ENCODE measurements at regions not wholly inside any gene's neighbourhood (a gene's known extent, or its start where the extent isn't known, plus 50 kb on each side); places are given as distances from the start of the nearest gene placed in this dataset.

DNA sequence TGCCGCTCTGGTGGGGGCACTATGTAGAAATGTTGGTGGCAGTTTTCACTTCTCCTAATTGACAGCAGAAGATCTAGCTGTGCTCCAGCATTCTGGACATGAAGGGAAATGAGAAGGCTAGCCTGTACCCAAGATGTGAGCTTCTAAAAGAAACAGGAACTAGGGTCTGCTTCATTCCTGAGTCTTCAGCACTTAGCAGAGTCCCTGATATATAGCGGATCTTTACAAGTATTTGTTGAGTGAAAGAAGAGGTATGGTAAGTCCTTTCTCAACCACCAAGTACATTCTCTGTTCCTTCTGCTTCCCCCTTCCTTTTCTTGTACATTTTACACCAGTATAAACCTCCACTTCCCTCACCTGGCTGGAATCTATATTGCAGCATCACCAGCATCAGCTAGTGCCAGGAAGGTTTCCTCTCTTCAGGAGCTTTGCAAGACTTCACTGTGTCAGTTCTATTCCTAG lies 408.3 kb upstream of the CADM1 start:
- Histone ChIP-seq H3K36me3 (no peaks in the 10 kb centered on the region), H3K27ac (no peak overlapping the region), H3K27me3 (no peaks in the 10 kb centered on the region), H3K4me3 (no peak overlapping the region), H3K9me3 (no peaks in the 10 kb centered on the region), H3K4me1 (no peaks in the 10 kb centered on the region)
- DNase-seq, result no peak
- intact Hi-C loops (cut with DNase I; ENCODE audit: low total_unique reads), result no loop called here
- TF ChIP-seq, protein P1, sequence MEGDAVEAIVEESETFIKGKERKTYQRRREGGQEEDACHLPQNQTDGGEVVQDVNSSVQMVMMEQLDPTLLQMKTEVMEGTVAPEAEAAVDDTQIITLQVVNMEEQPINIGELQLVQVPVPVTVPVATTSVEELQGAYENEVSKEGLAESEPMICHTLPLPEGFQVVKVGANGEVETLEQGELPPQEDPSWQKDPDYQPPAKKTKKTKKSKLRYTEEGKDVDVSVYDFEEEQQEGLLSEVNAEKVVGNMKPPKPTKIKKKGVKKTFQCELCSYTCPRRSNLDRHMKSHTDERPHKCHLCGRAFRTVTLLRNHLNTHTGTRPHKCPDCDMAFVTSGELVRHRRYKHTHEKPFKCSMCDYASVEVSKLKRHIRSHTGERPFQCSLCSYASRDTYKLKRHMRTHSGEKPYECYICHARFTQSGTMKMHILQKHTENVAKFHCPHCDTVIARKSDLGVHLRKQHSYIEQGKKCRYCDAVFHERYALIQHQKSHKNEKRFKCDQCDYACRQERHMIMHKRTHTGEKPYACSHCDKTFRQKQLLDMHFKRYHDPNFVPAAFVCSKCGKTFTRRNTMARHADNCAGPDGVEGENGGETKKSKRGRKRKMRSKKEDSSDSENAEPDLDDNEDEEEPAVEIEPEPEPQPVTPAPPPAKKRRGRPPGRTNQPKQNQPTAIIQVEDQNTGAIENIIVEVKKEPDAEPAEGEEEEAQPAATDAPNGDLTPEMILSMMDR (IDR thresholded peaks at IDR 0.05), result no peak

DNA sequence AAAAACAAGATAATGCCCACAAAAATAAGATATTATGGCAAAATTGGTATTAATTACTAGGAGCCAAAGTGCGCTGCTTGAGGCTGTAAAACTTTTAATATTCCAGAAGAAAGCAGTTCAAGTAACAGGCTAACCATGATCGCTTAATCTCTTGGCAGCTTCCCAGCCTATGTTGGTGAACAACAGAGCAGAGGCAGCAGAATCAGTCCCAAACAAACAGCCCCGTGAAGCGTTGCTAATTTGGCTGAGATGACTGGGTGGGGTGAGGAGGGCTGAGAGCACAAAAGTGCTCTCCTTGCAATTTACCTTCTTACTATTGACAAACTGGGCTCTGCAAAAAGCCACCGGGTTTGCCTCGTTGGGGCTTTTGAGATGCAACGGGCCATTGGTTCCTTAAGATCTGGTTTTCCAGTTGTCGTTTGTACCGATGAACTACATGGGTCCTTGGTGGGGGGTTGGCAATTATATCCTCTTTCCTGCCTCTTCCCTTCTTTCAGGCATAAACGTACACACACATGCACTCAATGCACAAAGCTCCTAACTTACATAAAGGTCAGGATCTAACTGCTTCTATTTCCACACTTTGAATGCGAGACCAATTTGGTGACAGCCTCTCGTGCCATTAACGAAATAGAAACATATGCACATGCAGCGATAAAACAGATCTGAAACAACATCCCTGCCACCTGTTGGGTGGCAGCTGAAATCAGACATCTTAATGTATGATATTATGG lies 407.6 kb upstream of the CADM1 start:
- intact Hi-C loops (cut with DNase I; ENCODE audit: low total_unique reads), result no loop called here
- no peak for DNase-seq
- no peaks in the 10 kb centered on the region for H3K27me3 ChIP-seq
- no peak overlapping the region for H3K27ac ChIP-seq
- H3K4me1 ChIP-seq, result no peaks in the 10 kb centered on the region
- no peaks in the 10 kb centered on the region for H3K36me3 ChIP-seq
- TF ChIP-seq, protein P1 (IDR thresholded peaks at IDR 0.05), result no peak
- no peak overlapping the region for H3K4me3 ChIP-seq
- no peaks in the 10 kb centered on the region for H3K9me3 ChIP-seq

DNA sequence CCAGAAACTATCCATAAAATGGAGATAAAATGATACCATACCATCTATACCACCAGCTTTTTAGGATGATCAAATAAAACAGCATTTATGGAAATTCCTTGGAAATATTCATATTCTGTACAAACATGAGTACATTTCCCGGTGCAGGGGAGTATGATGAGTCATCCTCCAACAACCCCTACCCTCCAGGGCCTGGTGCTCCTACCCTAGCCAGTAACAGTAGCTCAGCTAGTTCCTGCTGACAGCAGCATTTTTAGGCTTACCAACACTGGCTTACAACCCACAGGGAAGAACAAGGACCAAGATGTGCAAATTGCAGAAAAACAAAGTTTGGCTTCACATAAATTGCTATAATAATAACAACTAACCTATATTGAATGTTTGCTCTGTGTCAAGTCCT lies 406.2 kb upstream of the CADM1 start:
- intact Hi-C loops (cut with DNase I; ENCODE audit: low total_unique reads), result no loop called here
- H3K27ac ChIP-seq, result no peak overlapping the region
- H3K9me3 ChIP-seq, result no peaks in the 10 kb centered on the region
- DNase-seq, result no peak
- H3K4me1 ChIP-seq, result no peaks in the 10 kb centered on the region
- TF ChIP-seq, protein P1 (IDR thresholded peaks at IDR 0.05), result no peak
- H3K27me3 ChIP-seq, result no peaks in the 10 kb centered on the region
- H3K36me3 ChIP-seq, result no peaks in the 10 kb centered on the region
- H3K4me3 ChIP-seq, result no peak overlapping the region

DNA sequence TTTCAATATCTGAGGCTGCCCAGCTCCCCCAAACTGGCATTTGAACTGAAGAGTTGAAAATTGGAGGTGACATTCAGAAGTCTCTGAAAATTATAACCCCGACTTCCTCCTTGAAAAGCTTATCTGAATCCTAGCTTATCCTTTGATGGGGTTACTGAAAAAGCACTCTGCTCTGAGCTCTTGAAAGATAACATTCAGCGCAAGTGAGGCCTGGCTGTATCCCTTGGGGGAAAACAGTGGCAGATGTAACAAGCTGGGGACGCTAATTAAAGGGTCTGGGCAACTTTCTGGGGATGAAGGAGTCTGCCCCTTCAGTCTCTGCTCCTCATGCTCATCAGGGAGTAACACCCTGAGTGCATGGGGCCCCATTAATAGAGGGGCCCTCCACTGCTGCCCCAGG lies 402.0 kb upstream of the CADM1 start:
- intact Hi-C loops (cut with DNase I; ENCODE audit: low total_unique reads), result no loop called here
- Histone ChIP-seq H3K9me3 (no peaks in the 10 kb centered on the region), H3K4me1 (no peaks in the 10 kb centered on the region), H3K27me3 (no peaks in the 10 kb centered on the region), H3K4me3 (no peak overlapping the region), H3K36me3 (no peaks in the 10 kb centered on the region), H3K27ac (no peak overlapping the region)
- DNase-seq, result no peak
- TF ChIP-seq, protein P1 (IDR thresholded peaks at IDR 0.05), result no peak

DNA sequence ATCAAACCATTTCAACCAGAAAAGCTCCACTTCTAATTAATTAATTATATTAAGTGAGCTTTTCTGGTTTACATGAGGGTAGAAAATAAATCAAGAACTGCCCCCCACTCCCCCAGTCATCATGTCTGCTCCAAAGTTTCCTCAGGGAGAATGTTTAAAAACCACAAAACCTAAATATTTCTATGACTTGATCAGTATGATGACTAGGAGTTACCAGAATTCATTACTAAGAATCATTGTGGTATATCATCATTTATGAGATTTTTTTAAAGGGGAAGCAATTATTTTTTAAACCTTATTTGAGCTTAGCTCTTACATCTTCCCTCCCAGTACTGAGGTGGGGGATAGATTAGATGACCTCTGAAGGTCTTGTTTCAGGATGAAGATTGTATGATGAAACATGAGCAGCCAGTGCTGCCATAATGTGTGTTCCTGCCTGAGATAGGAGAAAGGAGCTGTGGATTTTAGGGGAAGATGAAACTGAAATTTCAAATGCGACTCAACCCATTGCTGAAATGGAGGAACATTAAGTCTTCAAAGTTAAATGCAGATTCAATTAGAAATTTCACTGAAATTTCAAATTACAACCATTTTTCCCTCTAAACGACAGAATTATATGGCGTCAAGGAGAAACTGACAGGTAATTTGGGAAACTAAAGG lies 401.3 kb upstream of the CADM1 start:
- H3K4me1 ChIP-seq, result no peaks in the 10 kb centered on the region
- no peak overlapping the region for H3K27ac ChIP-seq
- H3K36me3 ChIP-seq, result no peaks in the 10 kb centered on the region
- H3K9me3 ChIP-seq, result no peaks in the 10 kb centered on the region
- intact Hi-C loops (cut with DNase I; ENCODE audit: low total_unique reads), result no loop called here
- H3K4me3 ChIP-seq, result no peak overlapping the region
- TF ChIP-seq, protein P1 (IDR thresholded peaks at IDR 0.05), result no peak
- no peaks in the 10 kb centered on the region for H3K27me3 ChIP-seq
- no peak for DNase-seq
